NB4 (cell line): ENCODE measurements at regions not wholly inside any gene's neighbourhood (a gene's known extent, or its start where the extent isn't known, plus 50 kb on each side); places are given as distances from the start of the nearest gene placed in this dataset.
"Not testable (repeated sequence)": the region's sequence is repeated elsewhere in the genome, so short reads cannot be mapped to it uniquely, and the experiment has no call there.

Experiments used
- DNase-seq: peaks from one replicate; pipeline ENCODE4 v3.0.0; 2010; ENCODE audit warnings: low read depth
- H3K4me3 ChIP-seq: one replicate; pipeline ENCODE4 v1.5.1; 2011; ENCODE audit warnings: mild to moderate bottlenecking, low read depth, low read length, moderate library complexity
- MAX ChIP-seq: IDR thresholded peaks from 2 replicates; pipeline ENCODE4 v1.6.1; 2011; ENCODE audit warnings: low read depth, low read length
- MYC ChIP-seq: IDR thresholded peaks from 2 replicates; pipeline ENCODE4 v1.6.1; 2011; ENCODE audit warnings: low read depth, low read length
- POLR2A ChIP-seq: IDR thresholded peaks from 2 replicates; pipeline ENCODE4 v1.6.1; 2011; ENCODE audit warnings: mild to moderate bottlenecking; ENCODE audit not compliant: insufficient read length; ENCODE audit errors: extremely low read depth
- TF ChIP-seq, protein P1 (sequence below): IDR thresholded peaks from one replicate; pipeline ENCODE4 v1.5.1; 2012; ENCODE audit warnings: low read depth, low read length

DNA sequence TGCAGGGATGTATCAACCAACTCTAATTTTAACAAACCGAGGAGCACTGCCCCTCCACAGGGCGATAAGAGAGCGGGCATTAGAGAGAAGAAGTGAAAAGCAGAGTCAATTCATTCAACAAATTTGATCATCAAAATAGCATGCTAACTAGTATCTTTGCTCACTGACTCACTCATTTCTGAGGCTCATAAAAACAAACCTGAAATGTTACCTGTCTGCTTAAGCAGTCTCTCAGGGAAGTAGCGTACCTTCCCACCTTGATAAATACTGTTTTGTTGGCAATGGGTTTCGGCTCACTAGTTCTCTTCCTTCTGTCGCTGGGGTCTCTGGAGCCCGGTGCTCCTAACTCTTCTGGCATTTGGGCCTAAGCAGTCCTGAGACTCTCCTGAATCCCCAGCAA is 248.8 kb downstream of the IRS1 start:
- DNase-seq = no peak
- no peak overlapping the region for H3K4me3 ChIP-seq
- TF ChIP-seq MYC = no peak
- TF ChIP-seq, protein P1, sequence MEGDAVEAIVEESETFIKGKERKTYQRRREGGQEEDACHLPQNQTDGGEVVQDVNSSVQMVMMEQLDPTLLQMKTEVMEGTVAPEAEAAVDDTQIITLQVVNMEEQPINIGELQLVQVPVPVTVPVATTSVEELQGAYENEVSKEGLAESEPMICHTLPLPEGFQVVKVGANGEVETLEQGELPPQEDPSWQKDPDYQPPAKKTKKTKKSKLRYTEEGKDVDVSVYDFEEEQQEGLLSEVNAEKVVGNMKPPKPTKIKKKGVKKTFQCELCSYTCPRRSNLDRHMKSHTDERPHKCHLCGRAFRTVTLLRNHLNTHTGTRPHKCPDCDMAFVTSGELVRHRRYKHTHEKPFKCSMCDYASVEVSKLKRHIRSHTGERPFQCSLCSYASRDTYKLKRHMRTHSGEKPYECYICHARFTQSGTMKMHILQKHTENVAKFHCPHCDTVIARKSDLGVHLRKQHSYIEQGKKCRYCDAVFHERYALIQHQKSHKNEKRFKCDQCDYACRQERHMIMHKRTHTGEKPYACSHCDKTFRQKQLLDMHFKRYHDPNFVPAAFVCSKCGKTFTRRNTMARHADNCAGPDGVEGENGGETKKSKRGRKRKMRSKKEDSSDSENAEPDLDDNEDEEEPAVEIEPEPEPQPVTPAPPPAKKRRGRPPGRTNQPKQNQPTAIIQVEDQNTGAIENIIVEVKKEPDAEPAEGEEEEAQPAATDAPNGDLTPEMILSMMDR = no peak
- TF ChIP-seq POLR2A = no peak
- no peak for TF ChIP-seq MAX

DNA sequence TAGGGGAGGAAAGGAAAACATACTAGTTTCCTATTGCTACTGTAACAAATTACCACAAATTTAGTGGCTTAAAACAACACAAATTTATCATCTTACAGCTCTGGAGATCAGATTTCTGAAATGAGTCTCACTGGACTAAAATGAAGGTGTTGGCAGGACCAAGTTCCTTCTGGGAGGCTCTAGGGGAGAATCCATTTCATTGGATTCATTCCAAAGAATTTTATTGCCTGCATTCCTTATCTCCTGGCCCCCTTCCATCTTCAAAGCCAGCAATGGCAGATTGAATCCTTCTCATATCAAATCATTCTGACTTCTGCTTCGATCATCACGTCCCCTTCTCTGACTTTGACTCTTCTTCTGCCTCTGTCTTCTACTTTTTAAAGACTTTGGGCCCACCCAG is 250.9 kb downstream of the IRS1 start:
- TF ChIP-seq, protein P1 = no peak
- no peak for TF ChIP-seq POLR2A
- no peak for TF ChIP-seq MAX
- no peak for TF ChIP-seq MYC
- no peak overlapping the region for H3K4me3 ChIP-seq
- DNase-seq = no peak

- H3K4me3 ChIP-seq = no peak overlapping the region
Measured at GRCh38 chr2:226544596-226545210, 254.9 kb downstream of the IRS1 start.

GRCh38 chr2:226540204-226540994 is 259.2 kb downstream of the IRS1 start:
- TF ChIP-seq, protein P1 = no peak
- no peak for TF ChIP-seq MYC
- TF ChIP-seq MAX = no peak
- TF ChIP-seq POLR2A = no peak
- H3K4me3 ChIP-seq = no peak overlapping the region
- no peak for DNase-seq

More at GRCh38 chr2:226544596-226545210, 254.9 kb downstream of the IRS1 start:
- no peak for DNase-seq
- TF ChIP-seq POLR2A = no peak
- TF ChIP-seq, protein P1 = no peak
- TF ChIP-seq MAX = no peak
- TF ChIP-seq MYC = no peak

GRCh38 chr2:226536410-226536809 is 263.2 kb downstream of the IRS1 start:
- DNase-seq = no peak
- no peak overlapping the region for H3K4me3 ChIP-seq
- no peak for TF ChIP-seq POLR2A
- TF ChIP-seq, protein P1 = no peak
- no peak for TF ChIP-seq MYC
- no peak for TF ChIP-seq MAX

DNA sequence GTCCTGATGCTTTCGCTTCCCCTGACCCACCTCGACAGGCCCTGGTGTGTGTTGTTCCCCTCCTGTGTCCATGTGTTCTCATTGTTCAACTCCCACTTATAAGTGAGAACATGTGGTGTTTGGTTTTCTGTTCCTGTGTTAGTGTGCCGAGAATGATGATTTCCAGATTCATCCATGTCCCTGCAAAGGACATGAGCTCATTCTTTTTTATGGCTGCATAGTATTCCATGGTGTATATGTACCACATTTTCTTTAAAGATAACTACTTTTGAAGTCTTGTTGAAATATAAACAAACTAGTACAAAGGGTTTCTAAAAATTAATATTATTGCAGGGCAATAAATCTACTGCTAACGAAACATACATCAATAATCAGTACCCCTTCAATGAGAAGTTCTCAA is 266.6 kb downstream of the IRS1 start:
- H3K4me3 ChIP-seq, DNase-seq: not testable (repeated sequence)
